Spleen (tissue), 11 donors: ENCODE measurements at regions not wholly inside any gene's neighbourhood (a gene's known extent, or its start where the extent isn't known, plus 50 kb on each side); places are given as distances from the start of the nearest gene placed in this dataset.
"Not testable (repeated sequence)": the region's sequence is repeated elsewhere in the genome, so short reads cannot be mapped to it uniquely, and the experiment has no call there.

Experiments
- DNase-seq: peaks from one replicate; pipeline ENCODE4 v3.0.0-alpha.2; 2020
- H3K27ac ChIP-seq, 8 donors: fragments of 200-600 bp; sonication (generic) in 7 of 8; 1 replicate in 4 of 8; 2 replicates in 4 of 8; pipeline versions ENCODE4 v1.5.0 to v1.8.0; 2016 to 2021; ENCODE audit warnings: inconsistent platforms in 4 of 8, mild to moderate bottlenecking in 4 of 8, moderate library complexity in 1 of 8
- H3K27me3 ChIP-seq, 7 donors: fragments of 200-600 bp; sonication (generic) in 6 of 7; replicated peaks in 1 of 7; 1 replicate in 4 of 7; 2 replicates in 3 of 7; pipeline versions ENCODE4 v1.5.0 to v1.8.0; 2016 to 2021; ENCODE audit warnings: inconsistent platforms in 3 of 7, mild to moderate bottlenecking in 1 of 7
- H3K36me3 ChIP-seq, 6 donors: fragments of 200-600 bp; sonication (generic) in 5 of 6; 1 replicate in 4 of 6; 2 replicates in 2 of 6; pipeline versions ENCODE4 v1.5.0 to v1.8.0; 2016 to 2021; ENCODE audit warnings: inconsistent platforms in 2 of 6
- H3K4me1 ChIP-seq, 6 donors: fragments of 200-600 bp; sonication (generic) in 5 of 6; 1 replicate in 3 of 6; 2 replicates in 3 of 6; pipeline versions ENCODE4 v1.5.0 to v1.8.0; 2016 to 2021; ENCODE audit warnings: inconsistent platforms in 3 of 6
- H3K4me3 ChIP-seq, 8 donors: fragments of 200-600 bp; sonication (generic) in 7 of 8; 1 replicate in 4 of 8; 2 replicates in 4 of 8; pipeline versions ENCODE4 v1.5.0 to v1.8.0; 2016 to 2021; ENCODE audit warnings: inconsistent platforms in 4 of 8, mild to moderate bottlenecking in 4 of 8, moderate library complexity in 2 of 8
- H3K9me3 ChIP-seq, 8 donors: fragments of 200-600 bp; sonication (generic) in 7 of 8; 1 replicate in 4 of 8; 2 replicates in 4 of 8; pipeline versions ENCODE4 v1.5.0 to v1.8.0; 2016 to 2021; ENCODE audit warnings: inconsistent platforms in 4 of 8
- CTCF ChIP-seq, 11 experiments: fragments of 200-600 bp in 7 of 11; fragments of 450-650 bp in 4 of 11; sonication (generic) in 4 of 11; IDR thresholded peaks in 8 of 11; conservative IDR thresholded peaks in 3 of 11; 1 replicate in 7 of 11; 2 replicates in 4 of 11; pipeline versions ENCODE4 v1.4.0 to v1.8.0; 2016 to 2021; ENCODE audit warnings: antibody characterized with exemption in 11 of 11, inconsistent platforms in 4 of 11, mild to moderate bottlenecking in 1 of 11
- POLR2A ChIP-seq, 3 donors: fragments of 450-650 bp; IDR thresholded peaks; one replicate each; pipeline ENCODE4 v1.5.1; 2017; ENCODE audit warnings: antibody characterized with exemption in 3 of 3, mild to moderate bottlenecking in 1 of 3
- POLR2AphosphoS5 ChIP-seq, 3 donors: sonication (generic); formaldehyde crosslinking; IDR thresholded peaks; one replicate each; pipeline ENCODE4 v1.5.1; 2017; ENCODE audit warnings: antibody characterized with exemption in 3 of 3
- WGBS, 5 donors: extraction: QIAGEN DNeasy Blood & Tissue Kit in 3 of 5; methylation state at CpG; one replicate each; pipeline versions ENCODE4 v1.1.5 to v1.1.7; 2013 to 2018; 5-methylcytosine and 5-hydroxymethylcytosine counted together
- intact Hi-C: fragments of 100-400 bp; cut with DNase I; formaldehyde crosslinking; loops from one replicate; pipeline ENCODE4 v1.15.0; 2023; ENCODE audit warnings: low total_unique reads
- donor health status: healthy with polysubstance abuse.
- donor health status: DM: no; HTN: no; CAD: no; lungs with moderate emphysema.
- donor health status: DM: no; HTN: no; CAD: no.
- donor health status: Bipolar disorder and iron deficiency.
- donor health status: healthy.
- donor health status: DM: no; HTN: no; CAD: no.
- donor health status: DM: yes; HTN: yes; CAD: no.

- no peak for DNase-seq
- 53 to 68% (median 62%) methylated on average over 1 of the region's 1 CpG for WGBS, 5 donors
- Histone ChIP-seq H3K27ac (no peak overlapping the region), H3K4me3 (no peak overlapping the region), H3K36me3 (no peaks in the 10 kb centered on the region), H3K4me1 (no peaks in the 10 kb centered on the region), H3K9me3 (peaks cover 0 to 31% (median 24%) of the 10 kb centered on the region in 8 donors), H3K27me3 (no peaks in the 10 kb centered on the region)
- TF ChIP-seq POLR2A (IDR thresholded peaks at IDR 0.05) (no peak), CTCF (IDR thresholded peaks at IDR 0.05 in 8 of 11, conservative IDR thresholded peaks at IDR 0.05 in 3 of 11) (no peak), POLR2AphosphoS5 (IDR thresholded peaks at IDR 0.05) (no peak)
- intact Hi-C loops: no loop called here
Observed at GRCh38 chr2:156229724-156230362, 102.7 kb downstream of the NR4A2 start.

- H3K4me1 ChIP-seq, H3K4me3 ChIP-seq, DNase-seq, intact Hi-C loops, H3K36me3 ChIP-seq, H3K27me3 ChIP-seq, H3K27ac ChIP-seq: not testable (repeated sequence)
- peaks cover 7 to 46% (median 36%) of the 10 kb centered on the region in 8 donors for H3K9me3 ChIP-seq
- WGBS, 5 donors: 69 to 83% (median 74%) methylated on average over 1 of the region's 1 CpG
Observed at GRCh38 chr2:156223328-156223727, 109.2 kb downstream of the NR4A2 start.

DNA sequence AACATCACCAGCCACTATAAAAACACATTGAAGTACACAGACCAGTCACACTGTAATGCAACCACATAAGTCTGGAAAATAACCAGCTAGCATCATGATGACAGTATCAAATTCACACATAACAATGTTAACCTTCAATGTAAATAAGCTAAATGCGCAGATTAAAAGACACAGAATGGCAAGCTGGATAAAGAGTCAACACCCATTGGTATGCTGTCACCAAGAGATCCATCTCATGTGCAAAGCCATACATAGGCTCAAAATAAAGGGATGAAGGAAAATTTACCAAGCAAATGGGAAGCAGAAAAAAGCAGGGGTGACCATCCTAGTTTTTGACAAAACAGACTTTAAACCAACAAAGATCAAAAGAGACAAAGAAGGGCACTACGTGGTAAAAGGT, 110.8 kb downstream of the NR4A2 start:
- TF ChIP-seq POLR2A (IDR thresholded peaks at IDR 0.05): no peak
- no peak for TF ChIP-seq POLR2AphosphoS5 (IDR thresholded peaks at IDR 0.05)
- no peak for TF ChIP-seq CTCF (IDR thresholded peaks at IDR 0.05 in 8 of 11, conservative IDR thresholded peaks at IDR 0.05 in 3 of 11)
- intact Hi-C loops: no loop called here
- Histone ChIP-seq H3K4me3 (no peak overlapping the region), H3K27me3 (no peaks in the 10 kb centered on the region), H3K4me1 (no peaks in the 10 kb centered on the region), H3K36me3 (no peaks in the 10 kb centered on the region), H3K9me3 (peaks cover 7 to 46% (median 36%) of the 10 kb centered on the region in 8 donors), H3K27ac (no peak overlapping the region)
- WGBS, 5 donors: 76 to 86% (median 78%) methylated on average over 2 of the region's 2 CpGs
- no peak for DNase-seq

DNA sequence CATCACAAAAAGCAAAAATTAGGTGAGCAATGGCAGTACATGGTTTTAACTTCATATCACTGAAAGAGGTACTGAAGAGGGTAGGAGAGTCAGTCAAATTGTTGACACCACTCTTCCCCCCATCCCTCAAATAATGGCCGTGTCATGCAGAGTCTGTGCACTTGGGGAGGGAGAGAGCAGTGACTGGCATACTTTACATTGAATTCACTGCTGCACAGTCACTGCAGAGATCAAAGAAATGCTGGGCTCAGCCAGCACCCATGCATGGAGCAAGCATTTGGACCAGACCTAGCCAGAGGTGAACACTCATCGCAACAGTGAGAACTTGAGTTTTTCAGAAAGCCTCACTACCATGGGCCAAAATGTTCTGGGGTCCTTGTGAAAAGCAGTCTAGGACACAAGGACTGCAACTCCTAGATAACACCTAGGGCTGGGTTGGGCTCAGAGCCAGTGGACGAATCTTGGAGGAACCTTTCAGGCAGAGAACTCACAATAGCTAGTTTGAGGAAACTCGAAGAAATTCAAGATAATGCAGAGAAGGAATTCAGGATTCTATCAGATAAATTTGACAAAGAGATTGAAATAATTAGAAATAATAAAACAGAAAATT, 112.9 kb downstream of the NR4A2 start:
- Histone ChIP-seq H3K27me3 (peaks cover 0 to 12% (median 0%) of the 10 kb centered on the region in 7 donors), H3K4me3 (no peak overlapping the region), H3K4me1 (no peaks in the 10 kb centered on the region), H3K36me3 (no peaks in the 10 kb centered on the region), H3K27ac (no peak overlapping the region), H3K9me3 (peaks cover 7 to 45% (median 36%) of the 10 kb centered on the region in 8 donors)
- TF ChIP-seq POLR2A (IDR thresholded peaks at IDR 0.05) (no peak), CTCF (IDR thresholded peaks at IDR 0.05 in 8 of 11, conservative IDR thresholded peaks at IDR 0.05 in 3 of 11) (no peak), POLR2AphosphoS5 (IDR thresholded peaks at IDR 0.05) (no peak)
- DNase-seq: no peak
- WGBS, 5 donors: 75 to 88% (median 86%) methylated on average over 4 of the region's 4 CpGs
- intact Hi-C loops: no loop called here
